ENCODE measurements at regions not wholly inside any gene's neighbourhood (a gene's known extent, or its start where the extent isn't known, plus 50 kb on each side); places are given as distances from the start of the nearest gene placed in this dataset.

GRCh38 chr1:239538239-239538988, 152.0 kb downstream of the CHRM3 start:
- no peak for DNase-seq (ENCODE audit: low read depth)

GRCh38 chr1:239539051-239539450, 152.7 kb downstream of the CHRM3 start:
- no peak for DNase-seq (ENCODE audit: low read depth)

GRCh38 chr1:239539812-239540211, 153.4 kb downstream of the CHRM3 start:
- DNase-seq (ENCODE audit: low read depth) = no peak

- DNase-seq (ENCODE audit: low read depth) = no peak
These were observed 157.5 kb downstream of the CHRM3 start for GRCh38 chr1:239543873-239544272.

- DNase-seq (ENCODE audit: low read depth) = no peak
These were observed 159.1 kb downstream of the CHRM3 start for GRCh38 chr1:239545466-239545865.

GRCh38 chr1:239547987-239548386, 161.6 kb downstream of the CHRM3 start:
- DNase-seq (ENCODE audit: low read depth) = no peak

- no peak for DNase-seq (ENCODE audit: low read depth)
These were observed 163.8 kb downstream of the CHRM3 start for GRCh38 chr1:239550178-239550577.

GRCh38 chr1:239555350-239555749, 169.0 kb downstream of the CHRM3 start:
- DNase-seq (ENCODE audit: low read depth) = no peak

- no peak for DNase-seq (ENCODE audit: low read depth)
These were observed 172.2 kb downstream of the CHRM3 start for GRCh38 chr1:239558559-239558958.

GRCh38 chr1:239558991-239559390, 172.6 kb downstream of the CHRM3 start:
- no peak for DNase-seq (ENCODE audit: low read depth)

- no peak for DNase-seq (ENCODE audit: low read depth)
These were observed 174.6 kb downstream of the CHRM3 start for GRCh38 chr1:239560921-239561320.

GRCh38 chr1:239562095-239562494, 175.7 kb downstream of the CHRM3 start:
- no peak for DNase-seq (ENCODE audit: low read depth)

- no peak for DNase-seq (ENCODE audit: low read depth)
These were observed 177.3 kb downstream of the CHRM3 start for GRCh38 chr1:239563681-239564080.

- DNase-seq (ENCODE audit: low read depth) = no peak
These were observed 179.7 kb downstream of the CHRM3 start for GRCh38 chr1:239566074-239566473.

- DNase-seq (ENCODE audit: low read depth) = no peak
These were observed 184.5 kb downstream of the CHRM3 start for GRCh38 chr1:239570878-239571277.

- DNase-seq (ENCODE audit: low read depth) = no peak
These were observed 185.8 kb downstream of the CHRM3 start for GRCh38 chr1:239572183-239572582.

- DNase-seq (ENCODE audit: low read depth) = no peak
These were observed 187.7 kb downstream of the CHRM3 start for GRCh38 chr1:239574112-239574511.

GRCh38 chr1:239575113-239575512, 188.7 kb downstream of the CHRM3 start:
- no peak for DNase-seq (ENCODE audit: low read depth)

GRCh38 chr1:239583536-239583935, 197.2 kb downstream of the CHRM3 start:
- DNase-seq (ENCODE audit: low read depth) = no peak

- DNase-seq (ENCODE audit: low read depth) = no peak
These were observed 199.8 kb downstream of the CHRM3 start for GRCh38 chr1:239586128-239586527.

- no peak for DNase-seq (ENCODE audit: low read depth)
These were observed 200.7 kb downstream of the CHRM3 start for GRCh38 chr1:239587066-239587465.

- no peak for DNase-seq (ENCODE audit: low read depth)
These were observed 201.4 kb downstream of the CHRM3 start for GRCh38 chr1:239587574-239588369.

GRCh38 chr1:239590556-239590955, 204.2 kb downstream of the CHRM3 start:
- no peak for DNase-seq (ENCODE audit: low read depth)

All from stimulated activated CD8-positive, alpha-beta memory T cell treated with anti-CD3 and anti-CD28 coated beads, Interleukin-4, amount 100 ng/mL, for 24 hours (primary cell).